Liver (tissue), 7 donors: ENCODE measurements at regions not wholly inside any gene's neighbourhood (a gene's known extent, or its start where the extent isn't known, plus 50 kb on each side); places are given as distances from the start of the nearest gene placed in this dataset.

Experiments
- DNase-seq: peaks from one replicate; pipeline ENCODE4 v3.0.0-alpha.2; 2017; ENCODE audit warnings: low spot score
- H3K27ac ChIP-seq, 2 donors: one replicate each; pipeline ENCODE4 v1.7.0; 2013; ENCODE audit warnings: inconsistent platforms in 2 of 2, low read length in 2 of 2, control low read depth in 1 of 2, low read depth in 1 of 2, mild to moderate bottlenecking in 1 of 2
- H3K27me3 ChIP-seq, 4 donors: one replicate each; pipeline versions ENCODE4 v1.6.1 to v1.7.0; 2013; ENCODE audit warnings: low read length in 3 of 4, inconsistent platforms in 1 of 4, mild to moderate bottlenecking in 1 of 4, moderate library complexity in 1 of 4; ENCODE audit not compliant: control insufficient read depth in 4 of 4, insufficient read depth in 4 of 4
- H3K36me3 ChIP-seq, 4 donors: one replicate each; pipeline versions ENCODE4 v1.6.1 to v1.7.0; 2013; ENCODE audit warnings: low read length in 3 of 4, mild to moderate bottlenecking in 3 of 4, low read depth in 1 of 4, moderate library complexity in 1 of 4; ENCODE audit not compliant: control insufficient read depth in 4 of 4, insufficient read depth in 3 of 4
- H3K4me1 ChIP-seq, 4 donors: one replicate each; pipeline versions ENCODE4 v1.6.1 to v1.7.0; 2013; ENCODE audit warnings: low read length in 3 of 4, mild to moderate bottlenecking in 3 of 4, moderate library complexity in 1 of 4; ENCODE audit not compliant: control insufficient read depth in 4 of 4, insufficient read depth in 4 of 4
- H3K4me3 ChIP-seq, 3 donors: one replicate each; pipeline versions ENCODE4 v1.6.1 to v1.7.0; 2013; ENCODE audit warnings: low read length in 3 of 3, control low read depth in 1 of 3, low read depth in 1 of 3, mild to moderate bottlenecking in 1 of 3
- H3K9ac ChIP-seq, 2 donors: one replicate each; pipeline ENCODE4 v1.7.0; 2013; ENCODE audit warnings: low read length in 2 of 2, mild to moderate bottlenecking in 2 of 2, moderate library complexity in 2 of 2, control low read depth in 1 of 2, low read depth in 1 of 2
- H3K9me3 ChIP-seq, 4 donors: one replicate each; pipeline versions ENCODE4 v1.6.1 to v1.7.0; 2013; ENCODE audit warnings: low read length in 3 of 4; ENCODE audit not compliant: control insufficient read depth in 4 of 4
- ATF3 ChIP-seq: IDR thresholded peaks from 2 replicates; pipeline ENCODE4 v1.6.1; 2016; ENCODE audit warnings: antibody characterized with exemption
- EGR1 ChIP-seq, 2 donors: IDR thresholded peaks; 2 replicates each; pipeline ENCODE4 v1.6.1; 2016 to 2018; ENCODE audit warnings: antibody characterized with exemption in 2 of 2, low read depth in 2 of 2
- FOXA1 ChIP-seq: IDR thresholded peaks from 2 replicates; pipeline ENCODE4 v1.6.1; 2016; ENCODE audit warnings: antibody characterized with exemption
- GABPA ChIP-seq, 2 donors: IDR thresholded peaks in 1 of 2; conservative IDR thresholded peaks in 1 of 2; 2 replicates each; pipeline ENCODE4 v1.6.1; 2016; ENCODE audit warnings: antibody characterized with exemption in 2 of 2, mild to moderate bottlenecking in 1 of 2, moderate library complexity in 1 of 2
- HNF4A ChIP-seq, 2 donors: conservative IDR thresholded peaks; 2 replicates each; pipeline ENCODE4 v1.6.1; 2016; ENCODE audit warnings: antibody characterized with exemption in 2 of 2, mild to moderate bottlenecking in 2 of 2
- JUND ChIP-seq, 2 donors: IDR thresholded peaks; 2 replicates each; pipeline ENCODE4 v1.6.1; 2016; ENCODE audit warnings: antibody characterized with exemption in 2 of 2
- RAD21 ChIP-seq, 2 donors: IDR thresholded peaks; 2 replicates each; pipeline ENCODE4 v1.6.1; 2016; ENCODE audit warnings: antibody characterized with exemption in 2 of 2, mild to moderate bottlenecking in 2 of 2
- REST ChIP-seq: IDR thresholded peaks from 2 replicates; pipeline ENCODE4 v1.6.1; 2016; ENCODE audit warnings: antibody characterized with exemption, mild to moderate bottlenecking
- RXRA ChIP-seq, 2 donors: IDR thresholded peaks; 2 replicates each; pipeline ENCODE4 v1.6.1; 2017 to 2018; ENCODE audit warnings: antibody characterized with exemption in 2 of 2, mild to moderate bottlenecking in 1 of 2
- YY1 ChIP-seq: IDR thresholded peaks from 2 replicates; pipeline ENCODE4 v1.6.1; 2016; ENCODE audit warnings: antibody characterized with exemption, mild to moderate bottlenecking
- WGBS: extraction: QIAGEN DNeasy Blood & Tissue Kit; methylation state at CpG from one replicate; pipeline ENCODE4 v1.1.7; 2013; 5-methylcytosine and 5-hydroxymethylcytosine counted together
- TF ChIP-seq, protein P1 (sequence below): IDR thresholded peaks from 2 replicates; pipeline ENCODE4 v1.6.1; 2016; ENCODE audit warnings: antibody characterized with exemption
- donor health status: healthy.
- donor health status: healthy.
- donor health status: healthy.
- donor health status: healthy.

GRCh38 chr5:63727583-63727982 lies 234.7 kb downstream of the HTR1A start:
- 46% methylated on average over 1 of the region's 1 CpG for WGBS
- no peak overlapping the region for H3K27ac ChIP-seq
- no peak overlapping the region for H3K9ac ChIP-seq
- no peaks in the 10 kb centered on the region for H3K27me3 ChIP-seq
- DNase-seq, result no peak
- TF ChIP-seq GABPA (IDR thresholded peaks at IDR 0.05 in 1 of 2, conservative IDR thresholded peaks at IDR 0.05 in 1 of 2) (no peak), YY1 (no peak)
- H3K36me3 ChIP-seq, result no peaks in the 10 kb centered on the region
- H3K9me3 ChIP-seq, result no peaks in the 10 kb centered on the region
- H3K4me1 ChIP-seq, result no peaks in the 10 kb centered on the region
- no peak overlapping the region for H3K4me3 ChIP-seq

DNA sequence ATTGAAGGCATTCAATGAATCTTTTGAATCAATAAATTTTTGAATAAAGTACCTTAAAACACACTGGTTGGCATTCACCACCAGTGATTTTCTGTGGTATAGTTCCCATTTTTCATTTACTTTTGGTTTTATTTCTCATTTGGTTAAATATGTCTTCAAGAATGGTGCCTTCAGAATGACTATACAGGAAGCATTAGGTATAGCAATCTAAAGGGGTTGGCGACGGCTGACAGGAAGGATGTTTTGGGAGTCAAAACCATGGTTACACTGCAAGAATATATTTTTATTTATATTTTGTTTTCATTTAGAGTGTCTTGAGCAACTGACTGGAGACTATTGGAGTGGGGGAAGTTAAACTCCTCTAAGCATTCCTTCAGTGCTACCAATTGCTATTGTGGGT lies 235.7 kb downstream of the HTR1A start:
- TF ChIP-seq, protein P1, sequence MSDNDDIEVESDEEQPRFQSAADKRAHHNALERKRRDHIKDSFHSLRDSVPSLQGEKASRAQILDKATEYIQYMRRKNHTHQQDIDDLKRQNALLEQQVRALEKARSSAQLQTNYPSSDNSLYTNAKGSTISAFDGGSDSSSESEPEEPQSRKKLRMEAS, result no peak
- TF ChIP-seq JUND (IDR thresholded peaks at IDR 0.05) (no peak), YY1 (no peak), RXRA (IDR thresholded peaks at IDR 0.05) (no peak)
- H3K27me3 ChIP-seq, result no peaks in the 10 kb centered on the region
- no peak overlapping the region for H3K4me3 ChIP-seq
- WGBS, result 78% methylated on average over 2 of the region's 2 CpGs
- no peaks in the 10 kb centered on the region for H3K4me1 ChIP-seq
- H3K9ac ChIP-seq, result no peak overlapping the region
- H3K36me3 ChIP-seq, result no peaks in the 10 kb centered on the region
- DNase-seq, result no peak
- H3K9me3 ChIP-seq, result no peaks in the 10 kb centered on the region
- no peak overlapping the region for H3K27ac ChIP-seq

DNA sequence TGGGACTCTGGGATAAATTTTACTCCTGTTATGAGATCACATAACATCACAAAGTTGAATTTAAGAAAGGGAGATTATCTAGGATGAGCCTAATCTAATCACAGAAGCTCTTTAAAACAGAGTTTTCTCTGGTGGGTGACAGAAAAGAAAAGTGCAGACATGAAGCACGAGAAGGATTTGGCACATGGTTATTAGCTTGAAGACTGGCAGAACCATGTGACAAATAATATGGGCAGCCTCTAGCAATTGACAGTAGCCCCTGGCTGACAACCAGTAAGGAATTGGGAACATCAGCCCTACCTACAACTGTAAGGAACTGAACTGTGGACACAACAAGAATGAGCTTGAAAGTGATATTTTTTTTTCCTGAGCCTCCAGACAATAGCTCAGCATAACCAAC lies 243.1 kb downstream of the HTR1A start:
- Histone ChIP-seq H3K4me1 (no peaks in the 10 kb centered on the region), H3K27ac (no peak overlapping the region), H3K9me3 (no peaks in the 10 kb centered on the region), H3K36me3 (no peaks in the 10 kb centered on the region), H3K9ac (no peak overlapping the region), H3K4me3 (no peak overlapping the region), H3K27me3 (peaks cover 0 to 2% (median 0%) of the 10 kb centered on the region in 4 donors)
- 67% methylated on average over 1 of the region's 1 CpG for WGBS
- TF ChIP-seq EGR1 (IDR thresholded peaks at IDR 0.05; ENCODE audit: low read depth in 2 of 2) (no peak), REST (no peak), FOXA1 (no peak), RXRA (IDR thresholded peaks at IDR 0.05) (no peak), RAD21 (IDR thresholded peaks at IDR 0.05) (no peak), HNF4A (conservative IDR thresholded peaks at IDR 0.05) (no peak), ATF3 (no peak)
- TF ChIP-seq, protein P1, result no peak
- no peak for DNase-seq
